ENCODE measurements at regions not wholly inside any gene's neighbourhood (a gene's known extent, or its start where the extent isn't known, plus 50 kb on each side); places are given as distances from the start of the nearest gene placed in this dataset.

GRCh38 chr13:74414458-74414857, 280.3 kb upstream of the KLF12 start:
- no peak for TF ChIP-seq FOXM1 (IDR thresholded peaks at IDR 0.05; ENCODE audit: borderline replicate concordance, low read depth)
- no peak for TF ChIP-seq RAD21 (IDR thresholded peaks at IDR 0.05; ENCODE audit: low read depth)
- TF ChIP-seq TAF1 (IDR thresholded peaks at IDR 0.05; ENCODE audit: low read depth): no peak
- TF ChIP-seq MAX (IDR thresholded peaks at IDR 0.05): no peak
- no peak for TF ChIP-seq NFIC (IDR thresholded peaks at IDR 0.05)
- no peak for TF ChIP-seq EP300 (IDR thresholded peaks at IDR 0.05; ENCODE audit: borderline replicate concordance)
- TF ChIP-seq, protein P1, sequence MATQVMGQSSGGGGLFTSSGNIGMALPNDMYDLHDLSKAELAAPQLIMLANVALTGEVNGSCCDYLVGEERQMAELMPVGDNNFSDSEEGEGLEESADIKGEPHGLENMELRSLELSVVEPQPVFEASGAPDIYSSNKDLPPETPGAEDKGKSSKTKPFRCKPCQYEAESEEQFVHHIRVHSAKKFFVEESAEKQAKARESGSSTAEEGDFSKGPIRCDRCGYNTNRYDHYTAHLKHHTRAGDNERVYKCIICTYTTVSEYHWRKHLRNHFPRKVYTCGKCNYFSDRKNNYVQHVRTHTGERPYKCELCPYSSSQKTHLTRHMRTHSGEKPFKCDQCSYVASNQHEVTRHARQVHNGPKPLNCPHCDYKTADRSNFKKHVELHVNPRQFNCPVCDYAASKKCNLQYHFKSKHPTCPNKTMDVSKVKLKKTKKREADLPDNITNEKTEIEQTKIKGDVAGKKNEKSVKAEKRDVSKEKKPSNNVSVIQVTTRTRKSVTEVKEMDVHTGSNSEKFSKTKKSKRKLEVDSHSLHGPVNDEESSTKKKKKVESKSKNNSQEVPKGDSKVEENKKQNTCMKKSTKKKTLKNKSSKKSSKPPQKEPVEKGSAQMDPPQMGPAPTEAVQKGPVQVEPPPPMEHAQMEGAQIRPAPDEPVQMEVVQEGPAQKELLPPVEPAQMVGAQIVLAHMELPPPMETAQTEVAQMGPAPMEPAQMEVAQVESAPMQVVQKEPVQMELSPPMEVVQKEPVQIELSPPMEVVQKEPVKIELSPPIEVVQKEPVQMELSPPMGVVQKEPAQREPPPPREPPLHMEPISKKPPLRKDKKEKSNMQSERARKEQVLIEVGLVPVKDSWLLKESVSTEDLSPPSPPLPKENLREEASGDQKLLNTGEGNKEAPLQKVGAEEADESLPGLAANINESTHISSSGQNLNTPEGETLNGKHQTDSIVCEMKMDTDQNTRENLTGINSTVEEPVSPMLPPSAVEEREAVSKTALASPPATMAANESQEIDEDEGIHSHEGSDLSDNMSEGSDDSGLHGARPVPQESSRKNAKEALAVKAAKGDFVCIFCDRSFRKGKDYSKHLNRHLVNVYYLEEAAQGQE (IDR thresholded peaks at IDR 0.05; ENCODE audit: low read depth): no peak
- no peak for TF ChIP-seq EGR1 (IDR thresholded peaks at IDR 0.05)

Measured in Ishikawa (cell line).